Retinal pigment epithelial cell (primary cell): ENCODE measurements at regions not wholly inside any gene's neighbourhood (a gene's known extent, or its start where the extent isn't known, plus 50 kb on each side); places are given as distances from the start of the nearest gene placed in this dataset.

ENCODE experiments used
- DNase-seq: peaks from one replicate; pipeline ENCODE4 v3.0.0-alpha.2; 2010; ENCODE audit warnings: low read depth
- H3K4me3 ChIP-seq: 2 replicates; pipeline ENCODE4 v1.5.1; 2011; ENCODE audit warnings: mild to moderate bottlenecking, low read length, control low read depth, moderate library complexity
- TF ChIP-seq, protein P1 (sequence below): conservative IDR thresholded peaks from 2 replicates; pipeline ENCODE4 v1.5.1; 2011; ENCODE audit warnings: low read depth, low read length, control low read depth, inconsistent platforms

DNA sequence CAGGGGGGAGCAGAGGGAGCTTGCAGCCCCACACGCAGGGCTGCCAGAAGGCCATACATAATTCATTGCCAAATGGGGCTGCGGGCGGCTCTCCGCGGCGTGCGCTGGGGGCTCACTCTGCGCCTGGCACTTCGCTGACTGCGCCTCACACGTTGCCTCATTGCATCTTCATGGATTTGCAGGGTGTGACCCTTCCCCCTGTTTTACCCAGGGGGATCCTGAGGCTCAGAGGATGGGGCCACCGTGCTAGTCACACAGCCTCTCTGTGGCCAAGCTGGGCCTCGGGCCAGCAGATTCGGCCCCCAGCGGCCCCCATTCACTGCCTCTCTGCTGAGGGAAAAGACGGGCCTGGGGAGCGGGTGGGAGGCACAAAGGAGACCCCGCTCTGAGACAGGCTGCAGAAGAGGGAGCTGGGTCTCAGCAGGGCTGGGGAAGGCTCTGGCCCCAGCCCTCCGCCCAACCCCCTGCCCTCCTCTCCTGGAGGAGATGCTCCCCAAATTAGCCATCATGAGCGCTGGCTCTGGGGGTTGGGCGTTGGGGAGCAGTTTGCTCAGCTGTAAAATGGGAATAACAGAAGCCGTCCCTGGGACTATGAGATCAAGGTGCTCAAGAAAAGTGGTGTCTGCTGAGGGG lies 115.5 kb downstream of the C9orf50 start:
- no peak overlapping the region for H3K4me3 ChIP-seq
- TF ChIP-seq, protein P1, sequence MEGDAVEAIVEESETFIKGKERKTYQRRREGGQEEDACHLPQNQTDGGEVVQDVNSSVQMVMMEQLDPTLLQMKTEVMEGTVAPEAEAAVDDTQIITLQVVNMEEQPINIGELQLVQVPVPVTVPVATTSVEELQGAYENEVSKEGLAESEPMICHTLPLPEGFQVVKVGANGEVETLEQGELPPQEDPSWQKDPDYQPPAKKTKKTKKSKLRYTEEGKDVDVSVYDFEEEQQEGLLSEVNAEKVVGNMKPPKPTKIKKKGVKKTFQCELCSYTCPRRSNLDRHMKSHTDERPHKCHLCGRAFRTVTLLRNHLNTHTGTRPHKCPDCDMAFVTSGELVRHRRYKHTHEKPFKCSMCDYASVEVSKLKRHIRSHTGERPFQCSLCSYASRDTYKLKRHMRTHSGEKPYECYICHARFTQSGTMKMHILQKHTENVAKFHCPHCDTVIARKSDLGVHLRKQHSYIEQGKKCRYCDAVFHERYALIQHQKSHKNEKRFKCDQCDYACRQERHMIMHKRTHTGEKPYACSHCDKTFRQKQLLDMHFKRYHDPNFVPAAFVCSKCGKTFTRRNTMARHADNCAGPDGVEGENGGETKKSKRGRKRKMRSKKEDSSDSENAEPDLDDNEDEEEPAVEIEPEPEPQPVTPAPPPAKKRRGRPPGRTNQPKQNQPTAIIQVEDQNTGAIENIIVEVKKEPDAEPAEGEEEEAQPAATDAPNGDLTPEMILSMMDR, result no peak
- DNase-seq, result no peak

DNA sequence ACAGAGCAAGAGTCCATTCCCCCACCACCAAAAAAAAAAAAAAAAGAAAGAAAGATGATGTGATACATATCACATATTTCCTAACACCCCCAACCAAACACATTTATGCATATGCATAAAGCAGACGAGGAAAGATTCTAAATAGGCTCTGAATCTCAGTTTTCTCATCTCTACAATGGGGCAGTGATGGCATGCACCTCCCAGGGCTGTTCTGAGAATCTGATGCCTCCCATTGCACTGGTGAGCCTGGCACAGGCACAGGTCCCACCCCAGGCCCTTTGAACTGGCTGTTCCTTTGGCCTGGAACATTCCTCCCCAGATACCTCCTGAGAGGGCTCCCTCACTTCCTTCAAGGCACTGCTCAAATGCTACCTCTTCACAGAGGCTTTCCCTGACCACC lies 116.5 kb downstream of the C9orf50 start:
- H3K4me3 ChIP-seq, result no peak overlapping the region
- TF ChIP-seq, protein P1, result no peak
- no peak for DNase-seq

DNA sequence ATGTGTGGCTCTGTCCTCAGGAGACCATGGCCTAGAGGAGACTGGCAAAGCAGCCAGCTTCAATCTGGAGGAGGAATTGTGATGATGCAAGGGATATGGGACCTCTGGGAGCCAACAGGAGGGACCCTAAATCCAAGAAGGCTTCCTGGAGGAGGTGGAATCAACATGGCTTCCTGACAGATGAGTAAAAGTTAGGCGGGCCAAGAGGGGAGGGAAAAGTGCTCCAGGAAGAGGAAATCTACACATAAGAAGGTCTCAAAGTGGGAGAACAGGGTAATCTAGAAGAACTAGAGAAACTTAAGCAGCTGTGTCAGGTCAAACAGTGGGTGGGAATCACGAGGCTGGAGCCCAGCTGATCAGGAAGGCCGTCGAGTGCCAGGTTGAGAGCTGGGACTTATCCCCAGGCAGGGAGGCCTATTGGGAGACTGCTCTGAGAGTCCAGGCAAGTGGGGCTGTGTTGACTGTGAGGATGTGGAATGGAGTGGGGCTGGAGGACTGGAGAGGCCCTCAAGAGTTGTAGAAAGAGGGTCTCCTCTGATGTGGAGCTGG lies 119.1 kb downstream of the C9orf50 start:
- no peak overlapping the region for H3K4me3 ChIP-seq
- DNase-seq, result no peak
- TF ChIP-seq, protein P1, result no peak

DNA sequence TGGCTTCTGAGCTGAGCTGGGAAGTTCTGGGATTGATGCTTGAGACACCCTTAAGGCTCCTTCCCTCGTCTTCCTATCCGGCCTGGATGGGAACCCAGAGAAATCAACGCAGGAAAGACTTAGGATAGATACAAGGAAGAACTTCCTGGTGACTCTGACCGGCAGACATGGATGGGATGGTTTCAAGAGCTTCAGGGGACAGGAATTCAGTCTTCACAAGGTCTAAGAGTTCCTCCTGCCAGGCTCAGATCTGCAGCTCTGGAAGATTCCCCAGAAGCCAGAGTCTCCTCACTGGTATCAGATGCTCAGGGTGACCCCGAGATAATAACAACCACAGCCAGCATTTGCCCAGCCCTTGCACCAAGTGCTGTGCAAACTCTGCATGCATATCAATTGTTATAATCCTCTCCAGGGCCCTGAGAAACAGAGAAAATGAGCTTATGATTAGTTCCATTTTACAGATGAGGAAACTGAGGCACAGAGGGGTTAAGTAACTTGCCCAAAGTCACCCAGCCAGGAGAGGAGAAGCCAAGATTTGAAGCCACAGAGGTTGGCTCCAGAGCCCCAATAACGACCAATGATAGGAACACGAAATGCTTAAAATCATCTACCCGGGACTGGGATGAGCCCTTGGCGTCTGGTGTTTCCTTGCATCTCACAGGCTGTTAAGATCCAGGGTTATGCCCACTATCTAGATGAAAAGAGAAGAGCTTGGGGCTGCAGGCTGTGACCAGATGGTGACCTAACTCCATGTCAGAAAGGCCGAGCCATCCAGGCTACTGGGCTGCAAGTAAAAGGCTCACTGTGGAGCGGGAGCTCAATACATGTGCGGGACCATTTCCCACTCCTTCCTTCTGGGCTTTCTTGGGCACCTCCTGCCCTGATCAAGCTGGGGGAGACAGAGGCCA lies 119.8 kb downstream of the C9orf50 start:
- TF ChIP-seq, protein P1, result no peak
- H3K4me3 ChIP-seq, result no peak overlapping the region
- no peak for DNase-seq

DNA sequence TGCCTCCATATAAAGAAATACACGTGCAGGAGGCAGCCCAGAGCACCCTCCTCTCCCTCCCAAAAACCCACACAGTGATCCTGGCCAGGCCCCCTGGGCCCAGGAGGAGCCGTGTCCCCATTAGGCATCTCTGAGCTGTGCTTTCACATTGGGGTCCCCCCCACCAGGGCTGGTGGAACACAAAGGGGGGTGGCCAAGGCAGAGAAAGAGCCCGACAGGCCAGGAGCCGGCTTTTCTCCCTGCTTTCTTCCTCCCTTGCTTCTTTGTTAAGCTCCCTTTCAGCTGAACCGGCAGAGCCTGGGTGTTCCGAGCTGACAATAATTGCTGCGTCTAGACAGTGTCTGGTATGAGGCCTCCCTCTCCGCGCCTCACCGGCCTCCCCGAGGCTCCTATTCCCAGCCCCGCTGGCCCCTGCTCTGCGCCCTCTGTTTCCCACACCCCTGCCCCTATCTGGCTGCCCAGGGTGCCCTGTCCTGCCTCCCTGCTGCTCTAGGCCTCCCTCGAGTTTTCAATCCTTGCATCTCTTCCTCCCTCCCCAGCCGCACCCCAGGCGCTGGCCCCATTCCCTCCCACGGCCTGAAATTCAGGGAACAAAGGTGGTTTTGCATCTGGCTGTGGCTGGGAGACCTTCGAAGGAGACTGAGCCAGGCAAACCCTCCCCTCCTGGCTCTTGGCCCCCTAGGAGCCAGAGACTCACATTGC lies 120.6 kb downstream of the C9orf50 start:
- H3K4me3 ChIP-seq, result no peak overlapping the region
- TF ChIP-seq, protein P1, result no peak
- no peak for DNase-seq

DNA sequence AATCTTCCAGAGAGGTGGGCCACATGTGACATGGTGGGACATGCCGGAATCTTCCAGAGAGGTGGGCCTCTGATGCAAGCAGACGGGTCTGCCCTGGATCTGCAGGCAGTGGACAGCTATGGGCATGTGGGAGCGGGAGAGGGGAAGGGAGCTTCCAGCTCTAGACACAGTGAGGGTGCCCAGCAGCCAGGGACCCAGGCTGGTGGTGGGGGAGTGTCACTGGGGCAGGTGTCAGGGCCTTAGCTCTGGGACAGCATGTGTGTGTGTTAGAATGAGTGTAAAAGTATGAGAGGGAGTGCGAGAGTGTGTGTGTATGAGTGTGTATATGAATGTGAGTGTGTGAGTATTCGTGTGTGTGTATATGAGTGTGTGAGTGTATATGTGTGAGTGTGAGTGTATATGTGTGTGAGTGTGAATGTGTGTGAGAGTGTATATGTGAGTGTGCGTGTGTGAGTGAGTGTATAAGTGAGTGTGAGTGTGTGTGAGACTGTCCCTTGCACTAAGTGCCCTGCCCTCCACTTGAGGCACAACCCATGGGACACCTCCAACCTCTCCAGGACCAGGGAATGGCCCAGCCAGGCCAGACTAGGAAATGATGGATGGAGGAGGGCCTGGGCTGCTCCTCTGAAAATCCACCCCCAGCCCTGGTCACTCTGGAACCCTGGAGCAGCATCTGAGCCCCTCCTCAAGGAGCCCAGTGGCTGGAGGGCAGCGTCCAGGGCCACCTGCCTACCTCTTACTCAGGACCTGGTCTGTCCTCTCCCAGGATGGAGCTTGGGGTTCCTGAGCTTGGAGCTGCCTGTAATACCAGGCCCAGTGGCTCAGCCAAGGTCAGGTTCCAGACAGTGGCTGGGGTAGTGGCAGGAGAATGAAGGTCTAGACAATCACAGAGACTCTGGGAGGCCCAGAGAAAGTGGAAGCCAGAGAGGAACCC lies 122.2 kb downstream of the C9orf50 start:
- no peak overlapping the region for H3K4me3 ChIP-seq
- no peak for DNase-seq
- TF ChIP-seq, protein P1, result no peak
